ENCODE measurements at regions not wholly inside any gene's neighbourhood (a gene's known extent, or its start where the extent isn't known, plus 50 kb on each side); places are given as distances from the start of the nearest gene placed in this dataset.

DNA sequence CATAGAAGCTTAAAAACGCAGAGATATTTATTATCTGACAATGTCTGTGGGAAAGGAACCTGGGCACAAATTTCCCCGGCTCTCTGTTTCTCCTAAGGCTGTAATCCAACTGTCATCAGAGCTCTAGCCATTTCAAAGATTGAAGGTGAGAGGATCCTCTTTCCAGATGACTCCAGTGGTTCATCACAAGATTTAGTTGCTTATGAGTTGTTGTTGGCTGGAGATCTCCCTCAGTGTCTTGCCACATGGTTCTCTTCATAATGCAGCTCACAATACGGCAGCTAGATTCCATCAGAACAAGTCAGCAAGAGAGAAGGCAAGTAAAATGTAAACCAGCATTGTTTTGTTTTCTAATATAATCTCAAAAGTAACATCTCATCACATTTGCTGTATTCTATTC lies 369.4 kb downstream of the GASK1B start:
- TF ChIP-seq EP300 (IDR thresholded peaks at IDR 0.05; ENCODE audit: borderline replicate concordance) = no peak
- no peak for TF ChIP-seq ZBTB7A (IDR thresholded peaks at IDR 0.05; ENCODE audit: low read depth)
- no peak for TF ChIP-seq EGR1 (IDR thresholded peaks at IDR 0.05)
- no peak for TF ChIP-seq TAF1 (IDR thresholded peaks at IDR 0.05; ENCODE audit: low read depth)

DNA sequence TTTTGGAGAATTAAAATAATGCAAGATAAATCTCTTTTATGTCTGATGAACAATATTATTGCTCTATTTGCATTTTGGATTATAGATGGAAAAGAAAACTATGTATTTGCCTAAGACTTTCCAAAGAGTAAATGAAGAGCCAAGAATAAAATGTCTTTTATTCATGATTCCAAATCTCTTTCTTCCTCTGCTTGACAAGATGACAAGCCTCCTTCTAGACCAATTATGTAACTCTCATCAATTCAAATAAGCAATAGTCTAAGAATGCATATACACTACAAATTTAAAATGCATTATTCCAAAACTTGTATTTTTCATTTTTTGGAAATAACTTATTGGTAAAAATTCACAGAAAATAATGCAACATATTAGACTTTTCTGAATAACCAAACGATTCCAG lies 377.3 kb downstream of the GASK1B start:
- no peak for TF ChIP-seq ZBTB7A (IDR thresholded peaks at IDR 0.05; ENCODE audit: low read depth)
- no peak for TF ChIP-seq TEAD4 (IDR thresholded peaks at IDR 0.05)
- TF ChIP-seq FOXM1 (IDR thresholded peaks at IDR 0.05; ENCODE audit: borderline replicate concordance, low read depth) = no peak
- no peak for TF ChIP-seq TCF12 (IDR thresholded peaks at IDR 0.05; ENCODE audit: low read depth)
- TF ChIP-seq, protein P1, sequence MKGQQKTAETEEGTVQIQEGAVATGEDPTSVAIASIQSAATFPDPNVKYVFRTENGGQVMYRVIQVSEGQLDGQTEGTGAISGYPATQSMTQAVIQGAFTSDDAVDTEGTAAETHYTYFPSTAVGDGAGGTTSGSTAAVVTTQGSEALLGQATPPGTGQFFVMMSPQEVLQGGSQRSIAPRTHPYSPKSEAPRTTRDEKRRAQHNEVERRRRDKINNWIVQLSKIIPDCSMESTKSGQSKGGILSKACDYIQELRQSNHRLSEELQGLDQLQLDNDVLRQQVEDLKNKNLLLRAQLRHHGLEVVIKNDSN (IDR thresholded peaks at IDR 0.05) = no peak
- TF ChIP-seq, protein P2, sequence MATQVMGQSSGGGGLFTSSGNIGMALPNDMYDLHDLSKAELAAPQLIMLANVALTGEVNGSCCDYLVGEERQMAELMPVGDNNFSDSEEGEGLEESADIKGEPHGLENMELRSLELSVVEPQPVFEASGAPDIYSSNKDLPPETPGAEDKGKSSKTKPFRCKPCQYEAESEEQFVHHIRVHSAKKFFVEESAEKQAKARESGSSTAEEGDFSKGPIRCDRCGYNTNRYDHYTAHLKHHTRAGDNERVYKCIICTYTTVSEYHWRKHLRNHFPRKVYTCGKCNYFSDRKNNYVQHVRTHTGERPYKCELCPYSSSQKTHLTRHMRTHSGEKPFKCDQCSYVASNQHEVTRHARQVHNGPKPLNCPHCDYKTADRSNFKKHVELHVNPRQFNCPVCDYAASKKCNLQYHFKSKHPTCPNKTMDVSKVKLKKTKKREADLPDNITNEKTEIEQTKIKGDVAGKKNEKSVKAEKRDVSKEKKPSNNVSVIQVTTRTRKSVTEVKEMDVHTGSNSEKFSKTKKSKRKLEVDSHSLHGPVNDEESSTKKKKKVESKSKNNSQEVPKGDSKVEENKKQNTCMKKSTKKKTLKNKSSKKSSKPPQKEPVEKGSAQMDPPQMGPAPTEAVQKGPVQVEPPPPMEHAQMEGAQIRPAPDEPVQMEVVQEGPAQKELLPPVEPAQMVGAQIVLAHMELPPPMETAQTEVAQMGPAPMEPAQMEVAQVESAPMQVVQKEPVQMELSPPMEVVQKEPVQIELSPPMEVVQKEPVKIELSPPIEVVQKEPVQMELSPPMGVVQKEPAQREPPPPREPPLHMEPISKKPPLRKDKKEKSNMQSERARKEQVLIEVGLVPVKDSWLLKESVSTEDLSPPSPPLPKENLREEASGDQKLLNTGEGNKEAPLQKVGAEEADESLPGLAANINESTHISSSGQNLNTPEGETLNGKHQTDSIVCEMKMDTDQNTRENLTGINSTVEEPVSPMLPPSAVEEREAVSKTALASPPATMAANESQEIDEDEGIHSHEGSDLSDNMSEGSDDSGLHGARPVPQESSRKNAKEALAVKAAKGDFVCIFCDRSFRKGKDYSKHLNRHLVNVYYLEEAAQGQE (IDR thresholded peaks at IDR 0.05; ENCODE audit: low read depth) = no peak
- TF ChIP-seq CEBPB (IDR thresholded peaks at IDR 0.05) = no peak
- TF ChIP-seq CREB1 (IDR thresholded peaks at IDR 0.05; ENCODE audit: low read depth) = no peak
- no peak for TF ChIP-seq EP300 (IDR thresholded peaks at IDR 0.05; ENCODE audit: borderline replicate concordance)
- TF ChIP-seq, protein P3, sequence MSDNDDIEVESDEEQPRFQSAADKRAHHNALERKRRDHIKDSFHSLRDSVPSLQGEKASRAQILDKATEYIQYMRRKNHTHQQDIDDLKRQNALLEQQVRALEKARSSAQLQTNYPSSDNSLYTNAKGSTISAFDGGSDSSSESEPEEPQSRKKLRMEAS (IDR thresholded peaks at IDR 0.05) = no peak
- no peak for TF ChIP-seq NFIC (IDR thresholded peaks at IDR 0.05)
- no peak for TF ChIP-seq TAF1 (IDR thresholded peaks at IDR 0.05; ENCODE audit: low read depth)
- TF ChIP-seq YY1 (IDR thresholded peaks at IDR 0.05; ENCODE audit: low read depth) = no peak
- no peak for TF ChIP-seq RAD21 (IDR thresholded peaks at IDR 0.05; ENCODE audit: low read depth)
- TF ChIP-seq EGR1 (IDR thresholded peaks at IDR 0.05) = no peak

DNA sequence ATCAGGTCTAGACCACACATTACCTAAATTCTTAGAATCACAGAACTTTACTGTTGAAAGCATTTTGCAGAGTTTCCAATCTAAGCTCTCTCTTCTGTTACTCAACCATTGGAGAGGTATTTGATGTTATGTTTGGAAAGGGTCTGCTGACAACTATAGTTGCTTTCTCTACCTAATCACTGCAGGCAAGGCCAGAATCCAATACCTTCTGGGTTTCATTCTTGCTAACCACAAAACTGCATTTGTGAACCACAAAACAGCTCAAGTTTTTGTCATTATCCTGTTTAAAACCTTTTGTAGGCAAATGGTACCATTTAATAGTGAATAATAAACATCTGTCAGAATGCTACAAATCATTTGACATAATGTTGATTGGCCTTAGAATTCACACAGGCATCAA lies 380.1 kb downstream of the GASK1B start:
- TF ChIP-seq EGR1 (IDR thresholded peaks at IDR 0.05) (no peak), CREB1 (IDR thresholded peaks at IDR 0.05; ENCODE audit: low read depth) (no peak), EP300 (IDR thresholded peaks at IDR 0.05; ENCODE audit: borderline replicate concordance) (no peak), NFIC (IDR thresholded peaks at IDR 0.05) (no peak), RAD21 (IDR thresholded peaks at IDR 0.05; ENCODE audit: low read depth) (no peak), YY1 (IDR thresholded peaks at IDR 0.05; ENCODE audit: low read depth) (no peak), ZBTB7A (IDR thresholded peaks at IDR 0.05; ENCODE audit: low read depth) (no peak), TCF12 (IDR thresholded peaks at IDR 0.05; ENCODE audit: low read depth) (no peak), TEAD4 (IDR thresholded peaks at IDR 0.05) (no peak), CEBPB (IDR thresholded peaks at IDR 0.05) (no peak), FOXM1 (IDR thresholded peaks at IDR 0.05; ENCODE audit: borderline replicate concordance, low read depth) (no peak), TAF1 (IDR thresholded peaks at IDR 0.05; ENCODE audit: low read depth) (no peak)
- TF ChIP-seq, protein P3 (IDR thresholded peaks at IDR 0.05) = no peak
- TF ChIP-seq, protein P2 (IDR thresholded peaks at IDR 0.05; ENCODE audit: low read depth) = no peak
- TF ChIP-seq, protein P1 (IDR thresholded peaks at IDR 0.05) = no peak

DNA sequence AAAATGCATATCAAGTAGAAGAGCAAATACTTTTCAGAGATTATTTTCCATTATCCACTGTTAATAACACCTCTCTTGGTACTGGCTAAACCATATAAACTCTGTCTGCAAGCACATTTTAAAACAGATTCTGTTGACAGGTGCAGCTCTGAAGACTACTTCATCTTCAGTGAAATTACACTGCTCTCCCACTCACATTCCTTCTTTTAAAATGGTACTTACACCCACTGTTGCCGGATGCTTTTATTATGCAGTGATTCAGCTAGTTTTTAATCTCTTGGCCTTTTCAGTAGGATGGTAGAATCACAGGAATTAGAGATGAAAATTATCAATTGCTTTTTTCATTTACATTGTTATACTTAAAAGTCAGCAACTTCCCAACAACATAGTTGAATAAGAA lies 381.6 kb downstream of the GASK1B start:
- TF ChIP-seq, protein P1 (IDR thresholded peaks at IDR 0.05) = no peak
- TF ChIP-seq, protein P3 (IDR thresholded peaks at IDR 0.05) = no peak
- no peak for TF ChIP-seq NFIC (IDR thresholded peaks at IDR 0.05)
- TF ChIP-seq EP300 (IDR thresholded peaks at IDR 0.05; ENCODE audit: borderline replicate concordance) = no peak
- no peak for TF ChIP-seq EGR1 (IDR thresholded peaks at IDR 0.05)
- no peak for TF ChIP-seq YY1 (IDR thresholded peaks at IDR 0.05; ENCODE audit: low read depth)
- TF ChIP-seq CEBPB (IDR thresholded peaks at IDR 0.05) = no peak
- TF ChIP-seq TEAD4 (IDR thresholded peaks at IDR 0.05) = no peak
- no peak for TF ChIP-seq TAF1 (IDR thresholded peaks at IDR 0.05; ENCODE audit: low read depth)
- TF ChIP-seq TCF12 (IDR thresholded peaks at IDR 0.05; ENCODE audit: low read depth) = no peak
- TF ChIP-seq, protein P2 (IDR thresholded peaks at IDR 0.05; ENCODE audit: low read depth) = no peak

All from Ishikawa (cell line).